H1 (cell line): ENCODE measurements at regions not wholly inside any gene's neighbourhood (a gene's known extent, or its start where the extent isn't known, plus 50 kb on each side); places are given as distances from the start of the nearest gene placed in this dataset.

Experiments used
- CTCF ChIA-PET: fragments of 300-600 bp; sonication (Branson Sonifier 250); formaldehyde crosslinking; loops from one replicate; lab custom pipeline; 2021; ENCODE audit not compliant: partially characterized antibody; lab: Charles Lee
- POLR2A ChIA-PET: fragments of 300-600 bp; sonication (Branson Sonifier 250); formaldehyde crosslinking; loops from one replicate; lab custom pipeline; 2021; ENCODE audit warnings: inconsistent platforms; ENCODE audit not compliant: partially characterized antibody; lab: Charles Lee
- DNase-seq, 2 experiments: peaks; one replicate each; pipeline versions ENCODE4 v3.0.0 to v3.0.0-alpha.2; 2010 to 2022; ENCODE audit warnings: low spot score in 2 of 2, low read depth in 1 of 2, mixed read lengths in 1 of 2
- FAIRE-seq: peaks from 2 replicates; lab custom pipeline; 2011; peaks lifted over from hg19 to GRCh38; lab: Jason Lieb, UNC
- H2AFZ ChIP-seq: 2 replicates; pipeline ENCODE4 v1.8.1; 2012; ENCODE audit warnings: low read length, inconsistent platforms
- H2AK5ac ChIP-seq: 2 replicates; pipeline ENCODE4 v1.6.1; 2013; ENCODE audit warnings: low read depth, low read length
- H2BK120ac ChIP-seq: replicated peaks from 2 replicates; pipeline ENCODE3; 2013; ENCODE audit warnings: low read depth, low read length, inconsistent platforms
- H2BK12ac ChIP-seq: 2 replicates; pipeline ENCODE4 v1.6.1; 2013; ENCODE audit warnings: low read depth, low read length
- H2BK15ac ChIP-seq: 2 replicates; pipeline ENCODE4 v1.6.1; 2013; ENCODE audit warnings: low read length
- H2BK20ac ChIP-seq: 2 replicates; pipeline ENCODE4 v1.6.1; 2013; ENCODE audit warnings: low read length
- H2BK5ac ChIP-seq: 2 replicates; pipeline ENCODE4 v1.6.1; 2013; ENCODE audit warnings: low read depth, low read length
- H3K14ac ChIP-seq: 2 replicates; pipeline ENCODE4 v1.6.1; 2013; ENCODE audit warnings: inconsistent platforms; ENCODE audit not compliant: insufficient read length
- H3K18ac ChIP-seq: 2 replicates; pipeline ENCODE4 v1.6.1; 2013; ENCODE audit warnings: low read length; ENCODE audit errors: extremely low read depth
- H3K23ac ChIP-seq: 2 replicates; pipeline ENCODE4 v1.6.1; 2013; ENCODE audit warnings: inconsistent platforms; ENCODE audit not compliant: insufficient read length
- H3K23me2 ChIP-seq: 2 replicates; pipeline ENCODE4 v1.6.1; 2013; ENCODE audit warnings: low read depth, low read length
- H3K27ac ChIP-seq: 2 replicates; pipeline ENCODE4 v1.6.1; 2011; ENCODE audit warnings: low read depth, low read length, inconsistent platforms
- H3K27me3 ChIP-seq, 4 experiments: replicated peaks in 1 of 4; 1 replicate in 1 of 4; 2 replicates in 3 of 4; pipeline versions ENCODE4 v1.6.1 to v1.8.1; 2011 to 2013; ENCODE audit warnings: low read length in 3 of 4, mild to moderate bottlenecking in 3 of 4, inconsistent platforms in 2 of 4, mixed read lengths in 2 of 4, moderate library complexity in 1 of 4; ENCODE audit not compliant: control insufficient read depth in 3 of 4, insufficient read depth in 3 of 4; ENCODE audit errors: extremely low read depth in 1 of 4
- H3K36me3 ChIP-seq, 4 experiments: 2 replicates each; pipeline versions ENCODE4 v1.6.1 to v1.8.1; 2011 to 2013; ENCODE audit warnings: mild to moderate bottlenecking in 4 of 4, low read length in 3 of 4, moderate library complexity in 2 of 4, control low read depth in 1 of 4, inconsistent platforms in 1 of 4; ENCODE audit not compliant: insufficient read depth in 4 of 4, control insufficient read depth in 2 of 4
- H3K4ac ChIP-seq: replicated peaks from 2 replicates; pipeline ENCODE3; 2013; ENCODE audit warnings: low read length, low read depth, mixed read lengths, inconsistent platforms; ENCODE audit not compliant: insufficient read length
- H3K4me1 ChIP-seq, 4 experiments: replicated peaks in 1 of 4; 1 replicate in 1 of 4; 2 replicates in 3 of 4; pipeline versions ENCODE4 v1.6.1 to v1.8.1; 2011 to 2013; ENCODE audit warnings: low read length in 3 of 4, inconsistent platforms in 2 of 4, mixed read lengths in 1 of 4; ENCODE audit not compliant: insufficient read depth in 4 of 4, control insufficient read depth in 3 of 4
- H3K4me2 ChIP-seq, 2 experiments: 2 replicates each; pipeline versions ENCODE4 v1.6.1 to v1.8.1; 2011 to 2013; ENCODE audit warnings: low read depth in 2 of 2, low read length in 2 of 2, control low read depth in 1 of 2, inconsistent platforms in 1 of 2, mild to moderate bottlenecking in 1 of 2; ENCODE audit not compliant: insufficient read depth in 1 of 2
- H3K4me3 ChIP-seq, 4 experiments: fragments of 200-600, 300-600 bp in 1 of 4; sonication (generic), shearing (Covaris generic), sonication (Bioruptor Twin) in 1 of 4; 2 replicates each; pipeline versions ENCODE4 v1.5.1 to v1.8.1; 2011 to 2016; ENCODE audit warnings: low read length in 4 of 4, low read depth in 3 of 4, control low read depth in 2 of 4, inconsistent platforms in 2 of 4, mild to moderate bottlenecking in 2 of 4, mixed read lengths in 1 of 4, moderate library complexity in 1 of 4; ENCODE audit not compliant: insufficient read depth in 2 of 4; ENCODE audit errors: extremely low read depth in 1 of 4
- H3K56ac ChIP-seq: replicated peaks from 2 replicates; pipeline ENCODE3; 2013; ENCODE audit warnings: low read depth, mild to moderate bottlenecking, mixed read lengths, low read length, inconsistent platforms; ENCODE audit not compliant: insufficient read length
- H3K79me1 ChIP-seq: 2 replicates; pipeline ENCODE4 v1.6.1; 2013; ENCODE audit warnings: low read depth, low read length, control low read depth
- H3K79me2 ChIP-seq, 2 experiments: 2 replicates each; pipeline versions ENCODE4 v1.6.1 to v1.8.1; 2012 to 2013; ENCODE audit warnings: low read length in 2 of 2, mild to moderate bottlenecking in 2 of 2, inconsistent platforms in 1 of 2; ENCODE audit not compliant: insufficient read depth in 2 of 2, control insufficient read depth in 1 of 2
- H3K9ac ChIP-seq, 4 experiments: replicated peaks in 1 of 4; 1 replicate in 1 of 4; 2 replicates in 3 of 4; pipeline versions ENCODE4 v1.6.1 to v1.8.1; 2011 to 2013; ENCODE audit warnings: low read depth in 3 of 4, low read length in 3 of 4, control low read depth in 2 of 4, mild to moderate bottlenecking in 2 of 4, moderate library complexity in 2 of 4, inconsistent platforms in 1 of 4; ENCODE audit errors: extremely low read depth in 1 of 4
- H3K9me3 ChIP-seq, 2 experiments: 2 replicates each; pipeline versions ENCODE4 v1.6.1 to v1.8.1; 2012 to 2013; ENCODE audit warnings: mild to moderate bottlenecking in 2 of 2, moderate library complexity in 2 of 2, control low read depth in 1 of 2, inconsistent platforms in 1 of 2, low read depth in 1 of 2, low read length in 1 of 2, mixed read lengths in 1 of 2; ENCODE audit not compliant: insufficient read depth in 2 of 2
- H4K20me1 ChIP-seq, 2 experiments: replicated peaks in 1 of 2; 2 replicates each; pipeline versions ENCODE3 to v1.8.1; 2011 to 2013; ENCODE audit warnings: inconsistent platforms in 2 of 2, low read length in 2 of 2, mild to moderate bottlenecking in 1 of 2; ENCODE audit not compliant: insufficient read depth in 2 of 2, control insufficient read depth in 1 of 2
- H4K5ac ChIP-seq: 2 replicates; pipeline ENCODE4 v1.6.1; 2013; ENCODE audit warnings: low read length, low read depth, mixed read lengths, inconsistent platforms; ENCODE audit not compliant: insufficient read length
- H4K8ac ChIP-seq: 2 replicates; pipeline ENCODE4 v1.8.0; 2013; ENCODE audit warnings: mild to moderate bottlenecking, moderate library complexity, low read length, inconsistent platforms; ENCODE audit not compliant: insufficient read depth; ENCODE audit errors: extremely low read depth
- H4K91ac ChIP-seq: replicated peaks from 2 replicates; pipeline ENCODE3; 2013; ENCODE audit warnings: low read length, mixed read lengths, inconsistent platforms; ENCODE audit not compliant: insufficient read length
- CBX8 ChIP-seq: fragments of 300-800, 300-1000 bp; sonication (generic); IDR thresholded peaks from 2 replicates; pipeline ENCODE4 v1.7.1; 2016; ENCODE audit warnings: low read depth, low read length, borderline replicate concordance
- E2F6 ChIP-seq: IDR thresholded peaks from 2 replicates; pipeline ENCODE4 v1.6.1; 2012; ENCODE audit warnings: inconsistent platforms
- EZH2 ChIP-seq: fragments of 200-600 bp; sonication (generic); IDR thresholded peaks from 2 replicates; pipeline ENCODE4 v1.7.1; 2012; ENCODE audit warnings: low read depth, mild to moderate bottlenecking, moderate library complexity, low read length, inconsistent platforms; ENCODE audit not compliant: severe bottlenecking
- MAX ChIP-seq: IDR thresholded peaks from 2 replicates; pipeline ENCODE4 v1.6.1; 2012; ENCODE audit warnings: inconsistent platforms
- NRF1 ChIP-seq: IDR thresholded peaks from 2 replicates; pipeline ENCODE4 v1.6.1; 2011; ENCODE audit warnings: mild to moderate bottlenecking, low read depth, low read length, improper control_type of control experiment
- WGBS, 2 experiments: shearing (Covaris generic) in 1 of 2; methylation state at CpG; one replicate each; pipeline versions ENCODE4 v1.1.6 to v1.1.7; 2013 to 2015; ENCODE audit warnings: low lambda C conversion rate in 2 of 2, mixed read lengths in 2 of 2, inconsistent platforms in 1 of 2, low coverage in 1 of 2, missing lambda C conversion rate in 1 of 2; ENCODE audit not compliant: insufficient replicate concordance in 2 of 2, insufficient coverage in 1 of 2, insufficient read length in 1 of 2; ENCODE audit errors: extremely low coverage in 1 of 2, missing lambda C conversion rate in 1 of 2; 5-methylcytosine and 5-hydroxymethylcytosine counted together

DNA sequence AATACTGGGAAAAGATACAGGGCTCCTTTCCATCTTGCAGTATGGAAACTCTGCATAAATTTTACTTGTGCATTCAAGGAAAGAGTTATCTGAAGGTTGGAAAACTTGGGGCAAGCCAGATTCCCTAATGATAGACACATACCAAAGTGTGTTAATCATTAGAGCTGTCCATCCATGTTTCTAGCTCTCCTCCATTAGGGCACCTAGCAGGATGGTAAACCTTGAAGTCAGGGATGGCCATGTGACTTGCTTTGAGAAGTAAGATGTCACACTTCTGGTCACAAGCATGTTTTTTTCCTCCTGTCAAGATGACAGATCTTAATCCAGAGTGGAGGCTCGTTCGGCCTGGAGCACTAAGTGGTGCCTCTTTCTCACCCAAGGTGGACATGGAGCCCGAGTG lies 241.9 kb upstream of the RUNX1 start:
- ChIA-PET CTCF (no interaction called here), POLR2A (no interaction called here)
- Histone ChIP-seq H2BK15ac (no peak overlapping the region), H3K23ac (no peak overlapping the region), H2BK120ac (no peak overlapping the region), H2BK5ac (no peak overlapping the region), H3K79me1 (no peaks in the 10 kb centered on the region), H3K4ac (no peak overlapping the region), H3K4me1 (peaks cover 0 to 10% (median 3%) of the 10 kb centered on the region in 4 experiments; a peak in 2 of 7 replicates), H3K9ac (no peak overlapping the region), H3K4me3 (no peak overlapping the region), H3K27ac (no peak overlapping the region), H3K79me2 (no peaks in the 10 kb centered on the region), H2BK12ac (no peak overlapping the region), H3K23me2 (no peaks in the 10 kb centered on the region), H3K4me2 (no peak overlapping the region), H4K5ac (no peak overlapping the region), H4K91ac (no peak overlapping the region), H3K27me3 (no peaks in the 10 kb centered on the region), H2BK20ac (no peak overlapping the region), H3K56ac (no peak overlapping the region), H4K20me1 (no peaks in the 10 kb centered on the region), H3K14ac (no peak overlapping the region), H2AFZ (no peak overlapping the region), H3K36me3 (no peaks in the 10 kb centered on the region), H2AK5ac (no peak overlapping the region), H3K9me3 (peaks cover 5 to 7% of the 10 kb centered on the region in 2 experiments; a peak in 2 of 4 replicates), H3K18ac (no peak overlapping the region), H4K8ac (no peak overlapping the region)
- FAIRE-seq (no peak), DNase-seq (no peak)
- WGBS, 2 experiments = 87% methylated on average over 3 of the region's 3 CpGs; no CpG with 5 or more reads in 1 of the 2 experiments
- TF ChIP-seq MAX (no peak), CBX8 (no peak), E2F6 (no peak), NRF1 (no peak), EZH2 (no peak)
